ENCODE measurements at regions not wholly inside any gene's neighbourhood (a gene's known extent, or its start where the extent isn't known, plus 50 kb on each side); places are given as distances from the start of the nearest gene placed in this dataset.

- no peak for DNase-seq
Measured at GRCh38 chr1:232110281-232111090, 483.9 kb downstream of the DISC1 start.

DNA sequence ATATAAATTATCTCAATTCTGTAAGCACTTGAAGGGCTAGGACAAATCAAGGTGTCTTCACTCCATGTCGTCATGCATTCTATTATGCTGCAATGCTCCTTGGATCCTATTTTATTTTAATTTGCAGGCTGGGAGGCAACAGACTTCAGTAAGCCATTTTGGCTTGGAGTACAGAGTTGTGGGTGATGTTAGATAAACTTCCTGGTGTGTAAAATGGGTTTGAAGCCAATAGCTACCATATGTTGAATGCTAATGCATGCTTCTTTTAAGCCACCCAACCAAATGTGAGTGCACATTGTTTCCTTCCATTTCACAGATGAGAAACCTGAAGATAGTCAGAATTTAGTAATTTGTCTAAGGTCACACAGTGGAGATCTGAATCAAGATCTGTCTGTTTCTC is 482.8 kb downstream of the DISC1 start:
- no peak for DNase-seq

- DNase-seq = no peak
Measured at GRCh38 chr1:232108598-232108997, 482.0 kb downstream of the DISC1 start.

- DNase-seq = no peak
Measured at GRCh38 chr1:232106415-232106814, 479.8 kb downstream of the DISC1 start.

GRCh38 chr1:232105561-232105960 is 479.0 kb downstream of the DISC1 start:
- no peak for DNase-seq

- no peak for DNase-seq
Measured at GRCh38 chr1:232101231-232101630, 474.6 kb downstream of the DISC1 start.

DNA sequence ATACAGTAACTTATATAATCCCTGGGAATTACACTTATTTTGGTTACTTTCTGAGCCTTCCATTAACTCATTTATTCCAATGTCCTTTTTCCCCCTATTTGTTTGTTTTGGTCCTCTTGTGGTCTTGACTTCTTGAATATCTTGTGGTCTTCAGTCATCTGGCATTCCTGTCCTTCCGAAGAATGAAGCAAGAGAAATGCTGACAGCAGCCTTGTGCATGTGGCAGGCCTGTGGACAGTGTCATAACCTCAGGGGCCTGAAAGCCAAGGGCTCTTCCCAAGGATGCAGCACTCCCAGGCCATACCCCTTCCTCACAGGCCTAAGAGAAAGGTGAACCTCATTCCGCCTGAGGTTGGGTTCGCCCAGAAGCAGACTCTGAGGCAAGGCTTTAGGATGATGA is 470.2 kb downstream of the DISC1 start:
- DNase-seq = no peak
